Fibroblast of peridontal ligament (primary cell): ENCODE measurements at regions not wholly inside any gene's neighbourhood (a gene's known extent, or its start where the extent isn't known, plus 50 kb on each side); places are given as distances from the start of the nearest gene placed in this dataset.

ENCODE experiments used
- DNase-seq: peaks from one replicate; pipeline ENCODE4 v3.0.0-alpha.2; 2010; ENCODE audit errors: extremely low read depth

GRCh38 chr2:204228169-204228886 is 291.8 kb downstream of the ICOS start:
- no peak for DNase-seq

- no peak for DNase-seq
Measured at GRCh38 chr2:204234248-204234647, 297.7 kb downstream of the ICOS start.

- DNase-seq: peak; percentile 33
Measured at GRCh38 chr2:204234879-204235278, 298.3 kb downstream of the ICOS start.

GRCh38 chr2:204237416-204237815 is 300.9 kb downstream of the ICOS start:
- no peak for DNase-seq

GRCh38 chr2:204239411-204240165 is 303.0 kb downstream of the ICOS start:
- DNase-seq: no peak

- DNase-seq: no peak
Measured at GRCh38 chr2:204240961-204241360, 304.3 kb upstream of the PARD3B start.

- no peak for DNase-seq
Measured at GRCh38 chr2:204249437-204249836, 295.8 kb upstream of the PARD3B start.

- no peak for DNase-seq
Measured at GRCh38 chr2:204250692-204251091, 294.6 kb upstream of the PARD3B start.

GRCh38 chr2:204251158-204251997 is 293.9 kb upstream of the PARD3B start:
- no peak for DNase-seq

GRCh38 chr2:204251998-204252376 is 293.3 kb upstream of the PARD3B start:
- no peak for DNase-seq

GRCh38 chr2:204255071-204255470 is 290.2 kb upstream of the PARD3B start:
- no peak for DNase-seq

GRCh38 chr2:204255526-204255925 is 289.7 kb upstream of the PARD3B start:
- no peak for DNase-seq

- no peak for DNase-seq
Measured at GRCh38 chr2:204257781-204258180, 287.5 kb upstream of the PARD3B start.

GRCh38 chr2:204258890-204259289 is 286.4 kb upstream of the PARD3B start:
- no peak for DNase-seq

- DNase-seq: peak; percentile 87
Measured at GRCh38 chr2:204260162-204260877, 285.0 kb upstream of the PARD3B start.

GRCh38 chr2:204260901-204261300 is 284.4 kb upstream of the PARD3B start:
- no peak for DNase-seq

GRCh38 chr2:204261846-204262245 is 283.4 kb upstream of the PARD3B start:
- no peak for DNase-seq

GRCh38 chr2:204264085-204264553 is 281.2 kb upstream of the PARD3B start:
- no peak for DNase-seq

GRCh38 chr2:204264621-204265140 is 280.6 kb upstream of the PARD3B start:
- no peak for DNase-seq

- no peak for DNase-seq
Measured at GRCh38 chr2:204265681-204266181, 279.5 kb upstream of the PARD3B start.

GRCh38 chr2:204268458-204268857 is 276.8 kb upstream of the PARD3B start:
- DNase-seq: peak; percentile 10
